Sigmoid colon (tissue), 3 donors: ENCODE measurements at regions not wholly inside any gene's neighbourhood (a gene's known extent, or its start where the extent isn't known, plus 50 kb on each side); places are given as distances from the start of the nearest gene placed in this dataset.

ENCODE experiments used
- POLR2A ChIP-seq, 2 donors: fragments of 450-650 bp; IDR thresholded peaks; one replicate each; pipeline ENCODE4 v1.6.1; 2016; ENCODE audit warnings: antibody characterized with exemption in 2 of 2, mild to moderate bottlenecking in 2 of 2, moderate library complexity in 2 of 2
- TF ChIP-seq, protein P1 (sequence below), 4 experiments: fragments of 450-650 bp in 3 of 4; fragments of 200-600 bp in 1 of 4; IDR thresholded peaks; one replicate each; pipeline ENCODE4 v1.5.1; 2016 to 2019; ENCODE audit warnings: antibody characterized with exemption in 4 of 4, mild to moderate bottlenecking in 3 of 4, moderate library complexity in 2 of 4

GRCh38 chr9:20144197-20144596 lies 355.4 kb upstream of the SLC24A2 start:
- TF ChIP-seq, protein P1, sequence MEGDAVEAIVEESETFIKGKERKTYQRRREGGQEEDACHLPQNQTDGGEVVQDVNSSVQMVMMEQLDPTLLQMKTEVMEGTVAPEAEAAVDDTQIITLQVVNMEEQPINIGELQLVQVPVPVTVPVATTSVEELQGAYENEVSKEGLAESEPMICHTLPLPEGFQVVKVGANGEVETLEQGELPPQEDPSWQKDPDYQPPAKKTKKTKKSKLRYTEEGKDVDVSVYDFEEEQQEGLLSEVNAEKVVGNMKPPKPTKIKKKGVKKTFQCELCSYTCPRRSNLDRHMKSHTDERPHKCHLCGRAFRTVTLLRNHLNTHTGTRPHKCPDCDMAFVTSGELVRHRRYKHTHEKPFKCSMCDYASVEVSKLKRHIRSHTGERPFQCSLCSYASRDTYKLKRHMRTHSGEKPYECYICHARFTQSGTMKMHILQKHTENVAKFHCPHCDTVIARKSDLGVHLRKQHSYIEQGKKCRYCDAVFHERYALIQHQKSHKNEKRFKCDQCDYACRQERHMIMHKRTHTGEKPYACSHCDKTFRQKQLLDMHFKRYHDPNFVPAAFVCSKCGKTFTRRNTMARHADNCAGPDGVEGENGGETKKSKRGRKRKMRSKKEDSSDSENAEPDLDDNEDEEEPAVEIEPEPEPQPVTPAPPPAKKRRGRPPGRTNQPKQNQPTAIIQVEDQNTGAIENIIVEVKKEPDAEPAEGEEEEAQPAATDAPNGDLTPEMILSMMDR (IDR thresholded peaks at IDR 0.05), result no peak
- no peak for TF ChIP-seq POLR2A (IDR thresholded peaks at IDR 0.05)
